DOHH2 (cell line): ENCODE measurements at regions not wholly inside any gene's neighbourhood (a gene's known extent, or its start where the extent isn't known, plus 50 kb on each side); places are given as distances from the start of the nearest gene placed in this dataset.

Experiments used
- H3F3A ChIP-seq: fragments of 200-600 bp; sonication (generic), shearing (Covaris generic); 2 replicates; pipeline ENCODE4 v1.6.0; 2016; ENCODE audit warnings: antibody characterized with exemption, mild to moderate bottlenecking; ENCODE audit not compliant: control insufficient read depth, insufficient read depth
- H3K27ac ChIP-seq: fragments of 200-600 bp; sonication (generic); 2 replicates; pipeline ENCODE4 v1.5.1; 2014; ENCODE audit warnings: low read depth, mild to moderate bottlenecking, low read length, moderate library complexity
- H3K27me3 ChIP-seq: fragments of 200-600 bp; sonication (generic); 2 replicates; pipeline ENCODE4 v1.6.1; 2014; ENCODE audit warnings: mild to moderate bottlenecking, low read length, mixed read lengths; ENCODE audit not compliant: control insufficient read depth
- H3K36me3 ChIP-seq: fragments of 200-600 bp; sonication (generic); 2 replicates; pipeline ENCODE4 v1.6.1; 2014; ENCODE audit warnings: mild to moderate bottlenecking, low read length, moderate library complexity, mixed read lengths; ENCODE audit not compliant: control insufficient read depth
- H3K4me1 ChIP-seq: fragments of 200-600 bp; sonication (generic); 2 replicates; pipeline ENCODE4 v1.6.1; 2014; ENCODE audit warnings: mild to moderate bottlenecking, low read length, mixed read lengths; ENCODE audit not compliant: control insufficient read depth
- H3K4me2 ChIP-seq: fragments of 200-600 bp; sonication (generic); 2 replicates; pipeline ENCODE4 v1.6.0; 2014; ENCODE audit warnings: mild to moderate bottlenecking, low read length, moderate library complexity
- H3K4me3 ChIP-seq: fragments of 200-600 bp; sonication (generic); 2 replicates; pipeline ENCODE4 v1.5.1; 2014; ENCODE audit warnings: mild to moderate bottlenecking, low read length, mixed read lengths
- H3K79me2 ChIP-seq: fragments of 200-600 bp; sonication (generic); 2 replicates; pipeline ENCODE4 v1.6.1; 2014; ENCODE audit warnings: mild to moderate bottlenecking, low read length, mixed read lengths; ENCODE audit not compliant: control insufficient read depth
- H3K9me2 ChIP-seq: fragments of 200-600 bp; sonication (generic); replicated peaks from 2 replicates; pipeline ENCODE4 v1.6.1; 2014; ENCODE audit warnings: mild to moderate bottlenecking, low read length, mixed read lengths; ENCODE audit not compliant: control insufficient read depth
- H3K9me3 ChIP-seq: fragments of 200-600 bp; sonication (generic); 2 replicates; pipeline ENCODE4 v1.6.1; 2014; ENCODE audit warnings: antibody characterized with exemption, low read length, mixed read lengths; ENCODE audit not compliant: control insufficient read depth, insufficient read depth
- H4K20me1 ChIP-seq: fragments of 200-600 bp; sonication (generic); 2 replicates; pipeline ENCODE4 v1.6.0; 2014; ENCODE audit warnings: low read depth, mild to moderate bottlenecking, antibody characterized with exemption, low read length, moderate library complexity; ENCODE audit not compliant: control insufficient read depth, insufficient read depth
- CTCF ChIP-seq: fragments of 200-600 bp; sonication (generic); IDR thresholded peaks from one replicate; pipeline ENCODE4 v1.5.1; 2014; ENCODE audit warnings: antibody characterized with exemption, mild to moderate bottlenecking, low read depth, low read length; ENCODE audit not compliant: poor library complexity, severe bottlenecking
- EZH2phosphoT487 ChIP-seq: fragments of 200-600 bp; sonication (generic); IDR thresholded peaks from 2 replicates; pipeline ENCODE4 v1.6.1; 2017; ENCODE audit warnings: borderline replicate concordance, mild to moderate bottlenecking, antibody characterized with exemption, low read length, moderate library complexity, mixed read lengths

- no peaks in the 10 kb centered on the region for H3K27me3 ChIP-seq
- H3K79me2 ChIP-seq: no peaks in the 10 kb centered on the region
- no peaks in the 10 kb centered on the region for H3K36me3 ChIP-seq
- no peak overlapping the region for H3K27ac ChIP-seq
- no peaks in the 10 kb centered on the region for H3K4me1 ChIP-seq
- TF ChIP-seq EZH2phosphoT487 (no peak), CTCF (no peak)
- H4K20me1 ChIP-seq: no peaks in the 10 kb centered on the region
- H3K4me2 ChIP-seq: no peak overlapping the region
- H3K9me3 ChIP-seq: no peaks in the 10 kb centered on the region
- H3K9me2 ChIP-seq: no peaks in the 10 kb centered on the region
- no peaks in the 10 kb centered on the region for H3F3A ChIP-seq
- no peak overlapping the region for H3K4me3 ChIP-seq
Measured at GRCh38 chr14:104346608-104347007, 208.2 kb downstream of the KIF26A start.

GRCh38 chr14:104348741-104349140 is 210.4 kb downstream of the KIF26A start:
- Histone ChIP-seq H3F3A (no peaks in the 10 kb centered on the region), H3K36me3 (no peaks in the 10 kb centered on the region), H3K79me2 (no peaks in the 10 kb centered on the region), H3K9me3 (no peaks in the 10 kb centered on the region), H3K27ac (no peak overlapping the region), H3K9me2 (no peaks in the 10 kb centered on the region), H4K20me1 (no peaks in the 10 kb centered on the region), H3K27me3 (no peaks in the 10 kb centered on the region), H3K4me2 (no peak overlapping the region), H3K4me1 (no peaks in the 10 kb centered on the region), H3K4me3 (no peak overlapping the region)
- TF ChIP-seq CTCF (no peak), EZH2phosphoT487 (no peak)

- Histone ChIP-seq H3K4me1 (no peaks in the 10 kb centered on the region), H3K27me3 (no peaks in the 10 kb centered on the region), H3K27ac (no peak overlapping the region), H3K4me2 (no peak overlapping the region), H4K20me1 (no peaks in the 10 kb centered on the region), H3K4me3 (no peak overlapping the region), H3F3A (no peaks in the 10 kb centered on the region), H3K36me3 (no peaks in the 10 kb centered on the region), H3K9me3 (no peaks in the 10 kb centered on the region), H3K79me2 (no peaks in the 10 kb centered on the region), H3K9me2 (no peaks in the 10 kb centered on the region)
- TF ChIP-seq EZH2phosphoT487 (no peak), CTCF (no peak)
Measured at GRCh38 chr14:104349950-104350349, 211.6 kb downstream of the KIF26A start.
